ENCODE measurements at regions not wholly inside any gene's neighbourhood (a gene's known extent, or its start where the extent isn't known, plus 50 kb on each side); places are given as distances from the start of the nearest gene placed in this dataset.
A peak's percentile ranks its signal among the peaks of the same experiment; 100 is the strongest.

DNA sequence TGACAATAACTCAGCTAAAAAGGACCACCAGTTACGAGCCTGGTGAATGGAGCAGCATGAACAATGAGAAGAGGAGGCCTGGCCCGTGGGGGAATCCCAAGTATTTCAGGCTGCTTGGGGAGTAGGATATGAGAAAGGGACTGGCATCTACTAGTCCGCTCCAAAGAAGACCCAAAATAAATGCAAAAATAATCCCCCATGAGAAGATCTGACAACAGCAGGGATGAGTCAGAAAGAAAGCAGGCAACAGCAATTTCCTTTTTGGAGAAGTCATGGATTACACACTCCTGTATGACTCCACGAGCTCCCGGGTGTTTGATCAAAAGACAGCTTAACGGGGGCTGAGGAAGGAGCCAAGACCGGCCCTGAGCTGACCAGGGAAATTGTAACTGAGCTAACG is 111.4 kb downstream of the SOX11 start:
- no peak overlapping the region for H3K4me3 Mint-ChIP-seq

More for the DNA sequence above, 111.4 kb downstream of the SOX11 start:
- Mint-ChIP-seq H3K4me1 (peaks cover 15 to 18% of the 10 kb centered on the region in 2 experiments), H3K27me3 (ENCODE audit: low read depth) (no peaks in the 10 kb centered on the region), H3K9me3 (peaks cover 13 to 14% of the 10 kb centered on the region in 2 experiments), H3K36me3 (ENCODE audit: insufficient read depth in 1 of 3, low read depth in 3 of 3) (peaks cover 12 to 18% (median 13%) of the 10 kb centered on the region in 3 experiments), H3K27ac (peak overlapping the region in 1 of 3 experiments; percentile 17; a peak in 1 of 7 replicates)
- Histone ChIP-seq H3K27me3 (ENCODE audit: insufficient read depth, low read length) (no peaks in the 10 kb centered on the region), H3K9me3 (ENCODE audit: control insufficient read depth, low read depth, low read length) (peaks cover 5% of the 10 kb centered on the region), H3K18ac (ENCODE audit: insufficient read length, low read depth, low read length) (no peak overlapping the region), H2AFZ (ENCODE audit: low read length) (no peak overlapping the region), H3K23me2 (ENCODE audit: insufficient read length, low read depth, low read length, poor library complexity, severe bottlenecking) (no peaks in the 10 kb centered on the region), H2BK120ac (ENCODE audit: low read depth, low read length, poor library complexity, severe bottlenecking) (no peak overlapping the region), H3K27ac (ENCODE audit: insufficient read length, low read depth, low read length) (no peak overlapping the region), H3K56ac (ENCODE audit: insufficient read length, low read depth, low read length) (no peak overlapping the region), H3K4me2 (ENCODE audit: insufficient read depth, insufficient read length, low read length) (no peak overlapping the region), H3T11ph (ENCODE audit: low read length) (no peak overlapping the region), H3K4ac (ENCODE audit: low read depth, low read length) (no peak overlapping the region), H2BK12ac (ENCODE audit: insufficient read length, low read depth, low read length) (no peak overlapping the region), H2BK20ac (ENCODE audit: low read depth, low read length, poor library complexity, severe bottlenecking) (no peak overlapping the region), H4K5ac (ENCODE audit: insufficient read length, low read depth, low read length) (no peak overlapping the region), H3K79me1 (ENCODE audit: insufficient read depth, low read depth, low read length, poor library complexity, severe bottlenecking) (no peaks in the 10 kb centered on the region), H4K91ac (ENCODE audit: insufficient read length, low read depth, low read length) (no peak overlapping the region), H4K20me1 (ENCODE audit: control insufficient read depth, insufficient read depth, insufficient read length) (no peaks in the 10 kb centered on the region), H2AK5ac (ENCODE audit: insufficient read length, low read length) (no peak overlapping the region), H3K4me1 (ENCODE audit: insufficient read depth, low read length) (0 out of 2 replicates have a peak, but pooled peaks cover 2% of the 10 kb centered on the region), H4K8ac (replicated peaks; ENCODE audit: insufficient read length, low read depth, low read length) (no peak overlapping the region), H3K9ac (ENCODE audit: extremely low read depth, insufficient read length, low read length) (no peak overlapping the region), H3K23ac (ENCODE audit: insufficient read length, low read depth, low read length) (no peak overlapping the region), H3K14ac (ENCODE audit: insufficient read depth, low read length) (no peak overlapping the region), H2BK15ac (ENCODE audit: low read depth, low read length) (no peak overlapping the region), H3K79me2 (ENCODE audit: insufficient read depth, low read length) (no peaks in the 10 kb centered on the region), H2BK5ac (ENCODE audit: insufficient read length, low read length) (no peak overlapping the region)
- DNase-seq, result no peak
- TF ChIP-seq, protein P1, sequence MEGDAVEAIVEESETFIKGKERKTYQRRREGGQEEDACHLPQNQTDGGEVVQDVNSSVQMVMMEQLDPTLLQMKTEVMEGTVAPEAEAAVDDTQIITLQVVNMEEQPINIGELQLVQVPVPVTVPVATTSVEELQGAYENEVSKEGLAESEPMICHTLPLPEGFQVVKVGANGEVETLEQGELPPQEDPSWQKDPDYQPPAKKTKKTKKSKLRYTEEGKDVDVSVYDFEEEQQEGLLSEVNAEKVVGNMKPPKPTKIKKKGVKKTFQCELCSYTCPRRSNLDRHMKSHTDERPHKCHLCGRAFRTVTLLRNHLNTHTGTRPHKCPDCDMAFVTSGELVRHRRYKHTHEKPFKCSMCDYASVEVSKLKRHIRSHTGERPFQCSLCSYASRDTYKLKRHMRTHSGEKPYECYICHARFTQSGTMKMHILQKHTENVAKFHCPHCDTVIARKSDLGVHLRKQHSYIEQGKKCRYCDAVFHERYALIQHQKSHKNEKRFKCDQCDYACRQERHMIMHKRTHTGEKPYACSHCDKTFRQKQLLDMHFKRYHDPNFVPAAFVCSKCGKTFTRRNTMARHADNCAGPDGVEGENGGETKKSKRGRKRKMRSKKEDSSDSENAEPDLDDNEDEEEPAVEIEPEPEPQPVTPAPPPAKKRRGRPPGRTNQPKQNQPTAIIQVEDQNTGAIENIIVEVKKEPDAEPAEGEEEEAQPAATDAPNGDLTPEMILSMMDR (conservative IDR thresholded peaks at IDR 0.05), result no peak
- WGBS (ENCODE audit: extremely low coverage, insufficient read length, low lambda C conversion rate), result no CpG with 5 or more reads among the region's 8 CpGs

Measured in H9 (cell line).